ENCODE measurements at regions not wholly inside any gene's neighbourhood (a gene's known extent, or its start where the extent isn't known, plus 50 kb on each side); places are given as distances from the start of the nearest gene placed in this dataset.

- H3K27me3 ChIP-seq (ENCODE audit: insufficient read depth, low read length): no peaks in the 10 kb centered on the region
- ChIA-PET CTCF (no interaction called here), RAD21 (ENCODE audit: low non-redundant PET in 1 of 2, low total read pairs in 2 of 2, uncharacterized antibody in 2 of 2, unreplicated experiment in 2 of 2) (no interaction called here), POLR2A (no interaction called here)
- no peaks in the 10 kb centered on the region for H3K9me3 ChIP-seq (ENCODE audit: control insufficient read depth in 1 of 2, insufficient read depth in 1 of 2, low read depth in 1 of 2, low read length in 2 of 2)
- no peak overlapping the region for H2AFZ ChIP-seq (ENCODE audit: low read depth, low read length, poor library complexity, severe bottlenecking)
- H3K9me2 ChIP-seq (ENCODE audit: insufficient read depth): no peaks in the 10 kb centered on the region
- DNase-seq (ENCODE audit: low read depth, low spot score): no peak
- no peak overlapping the region for H3K4me2 ChIP-seq (ENCODE audit: low read length)
- no peaks in the 10 kb centered on the region for H3K36me3 ChIP-seq (ENCODE audit: control insufficient read depth in 1 of 2, insufficient read depth in 2 of 2, low read length in 2 of 2)
- no peaks in the 10 kb centered on the region for H3K4me1 ChIP-seq (ENCODE audit: control insufficient read depth in 1 of 2, insufficient read depth in 2 of 2, low read length in 2 of 2)
- H3K4me3 ChIP-seq (replicated peaks in 1 of 2; ENCODE audit: low read depth in 1 of 2, low read length in 2 of 2): no peak overlapping the region
- intact Hi-C loops (cut with micrococcal nuclease): no loop called here
- no peaks in the 10 kb centered on the region for H3K79me2 ChIP-seq (ENCODE audit: insufficient read depth, low read length)
- H3K9ac ChIP-seq (ENCODE audit: low read length): no peak overlapping the region
- BruUV-seq (replicated peaks): no TSS peak
- ATAC-seq: no peak
- no peak overlapping the region for H3K27ac ChIP-seq (ENCODE audit: low read depth, low read length)
- no peaks in the 10 kb centered on the region; the same call in 1 of the 2 replicates for H4K20me1 ChIP-seq (ENCODE audit: insufficient read depth)
- no peak for TF ChIP-seq TCF7L2 (IDR thresholded peaks at IDR 0.05; ENCODE audit: borderline replicate concordance, extremely low read depth, insufficient read depth, insufficient read length)
- no peak for TF ChIP-seq MAX (IDR thresholded peaks at IDR 0.05)
- TF ChIP-seq YY1 (IDR thresholded peaks at IDR 0.05; ENCODE audit: extremely low read depth, insufficient replicate concordance, low read depth, low read length): no peak
- no peak for TF ChIP-seq EZH2phosphoT487 (IDR thresholded peaks at IDR 0.05; ENCODE audit: borderline replicate concordance)
- TF ChIP-seq CBX3 (IDR thresholded peaks at IDR 0.05; ENCODE audit: low read depth): no peak
- no peak for TF ChIP-seq SIN3A (IDR thresholded peaks at IDR 0.05; ENCODE audit: low read depth)
- TF ChIP-seq JUND (IDR thresholded peaks at IDR 0.05): no peak
- TF ChIP-seq SRF (IDR thresholded peaks at IDR 0.05; ENCODE audit: low read depth): no peak
- no peak for TF ChIP-seq POLR2A (IDR thresholded peaks at IDR 0.05; ENCODE audit: borderline replicate concordance, extremely low read depth, insufficient read depth, insufficient read length)
- TF ChIP-seq ZFX (IDR thresholded peaks at IDR 0.05): no peak
- TF ChIP-seq ELF1 (IDR thresholded peaks at IDR 0.05; ENCODE audit: borderline replicate concordance, low read depth): no peak
- TF ChIP-seq FOSL1 (IDR thresholded peaks at IDR 0.05; ENCODE audit: low read depth): no peak
- TF ChIP-seq CTCF (IDR thresholded peaks at IDR 0.05 in 2 of 3, conservative IDR thresholded peaks at IDR 0.05 in 1 of 3; ENCODE audit: borderline replicate concordance in 1 of 3, insufficient read depth in 1 of 3, low read depth in 2 of 3, low read length in 2 of 3): no peak
- TF ChIP-seq POLR2AphosphoS5 (IDR thresholded peaks at IDR 0.05; ENCODE audit: low read depth, low read length): no peak
- TF ChIP-seq ZNF274 (IDR thresholded peaks at IDR 0.05; ENCODE audit: low read depth, low read length): no peak
- TF ChIP-seq ATF3 (IDR thresholded peaks at IDR 0.05): no peak
- no peak for TF ChIP-seq RAD21 (IDR thresholded peaks at IDR 0.05; ENCODE audit: low read depth)
- TF ChIP-seq EGR1 (IDR thresholded peaks at IDR 0.05; ENCODE audit: low read depth): no peak
Observed at GRCh38 chr2:7711167-7711566, 794.0 kb downstream of the RNF144A start.
